GM21447 (cell line): ENCODE measurements at regions not wholly inside any gene's neighbourhood (a gene's known extent, or its start where the extent isn't known, plus 50 kb on each side); places are given as distances from the start of the nearest gene placed in this dataset.
"Not testable (repeated sequence)": the region's sequence is repeated elsewhere in the genome, so short reads cannot be mapped to it uniquely, and the experiment has no call there.

Experiments
- ATAC-seq: cut with Tn5 transposase; IDR thresholded peaks from one replicate; pipeline ENCODE4 v1.9.1; 2021; ENCODE audit not compliant: unreplicated experiment

GRCh38 chr7:155942226-155942950 lies 130.1 kb upstream of the SHH start:
- ATAC-seq, result no peak

- no peak for ATAC-seq
Measured at GRCh38 chr7:155941688-155942087, 129.4 kb upstream of the SHH start.

GRCh38 chr7:155939350-155939749 lies 127.1 kb upstream of the SHH start:
- no peak for ATAC-seq

GRCh38 chr7:155938129-155938528 lies 125.9 kb upstream of the SHH start:
- ATAC-seq, result no peak

GRCh38 chr7:155935726-155936125 lies 123.5 kb upstream of the SHH start:
- ATAC-seq, result no peak

GRCh38 chr7:155935005-155935557 lies 122.8 kb upstream of the SHH start:
- no peak for ATAC-seq

GRCh38 chr7:155932324-155932723 lies 120.1 kb upstream of the SHH start:
- not testable (repeated sequence) for ATAC-seq

- no peak for ATAC-seq
Measured at GRCh38 chr7:155931396-155932085, 119.3 kb upstream of the SHH start.

GRCh38 chr7:155930527-155930926 lies 118.3 kb upstream of the SHH start:
- ATAC-seq, result no peak

GRCh38 chr7:155930061-155930460 lies 117.8 kb upstream of the SHH start:
- no peak for ATAC-seq

- no peak for ATAC-seq
Measured at GRCh38 chr7:155928583-155928982, 116.3 kb upstream of the SHH start.

- ATAC-seq, result no peak
Measured at GRCh38 chr7:155927905-155928304, 115.6 kb upstream of the SHH start.

- no peak for ATAC-seq
Measured at GRCh38 chr7:155925682-155926081, 113.4 kb upstream of the SHH start.

- ATAC-seq, result no peak
Measured at GRCh38 chr7:155922067-155922816, 110.0 kb upstream of the SHH start.

- ATAC-seq, result no peak
Measured at GRCh38 chr7:155921804-155922066, 109.5 kb upstream of the SHH start.

- no peak for ATAC-seq
Measured at GRCh38 chr7:155921086-155921803, 109.0 kb upstream of the SHH start.

- no peak for ATAC-seq
Measured at GRCh38 chr7:155920068-155920461, 107.8 kb upstream of the SHH start.

- ATAC-seq, result no peak
Measured at GRCh38 chr7:155919391-155920067, 107.3 kb upstream of the SHH start.

- no peak for ATAC-seq
Measured at GRCh38 chr7:155918720-155919390, 106.6 kb upstream of the SHH start.

GRCh38 chr7:155917836-155918430 lies 105.7 kb upstream of the SHH start:
- no peak for ATAC-seq
